Brain pericyte (primary cell): ENCODE measurements at regions not wholly inside any gene's neighbourhood (a gene's known extent, or its start where the extent isn't known, plus 50 kb on each side); places are given as distances from the start of the nearest gene placed in this dataset.
"Not testable (repeated sequence)": the region's sequence is repeated elsewhere in the genome, so short reads cannot be mapped to it uniquely, and the experiment has no call there.

ENCODE experiments used
- DNase-seq: peaks from one replicate; pipeline ENCODE4 v3.0.0-alpha.2; 2012; ENCODE audit warnings: low read depth, low spot score

DNA sequence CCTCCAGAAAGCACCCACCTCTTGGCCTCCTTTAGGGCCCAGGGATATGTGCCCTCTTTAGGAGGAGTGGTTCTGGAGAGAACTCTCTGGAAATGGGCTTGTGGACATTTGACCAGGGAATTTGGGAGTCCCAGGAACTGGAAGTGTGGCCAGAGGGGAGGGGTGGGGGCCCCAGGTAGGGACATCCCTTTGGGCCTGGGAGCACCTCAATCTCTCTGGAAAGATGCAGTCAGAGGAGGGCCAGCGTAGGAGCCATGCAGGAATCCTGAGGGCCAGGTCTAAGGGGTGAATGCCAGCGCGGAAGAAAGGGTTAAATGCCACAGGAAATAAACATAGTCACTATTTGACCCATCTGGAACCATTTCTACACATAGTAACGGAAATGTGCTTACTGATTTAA is 50.3 kb upstream of the ITGA11 start:
- no peak for DNase-seq

- no peak for DNase-seq
These were observed 51.2 kb upstream of the ITGA11 start for GRCh38 chr15:68483165-68483564.

- no peak for DNase-seq
These were observed 52.3 kb upstream of the ITGA11 start for GRCh38 chr15:68484220-68484619.

DNA sequence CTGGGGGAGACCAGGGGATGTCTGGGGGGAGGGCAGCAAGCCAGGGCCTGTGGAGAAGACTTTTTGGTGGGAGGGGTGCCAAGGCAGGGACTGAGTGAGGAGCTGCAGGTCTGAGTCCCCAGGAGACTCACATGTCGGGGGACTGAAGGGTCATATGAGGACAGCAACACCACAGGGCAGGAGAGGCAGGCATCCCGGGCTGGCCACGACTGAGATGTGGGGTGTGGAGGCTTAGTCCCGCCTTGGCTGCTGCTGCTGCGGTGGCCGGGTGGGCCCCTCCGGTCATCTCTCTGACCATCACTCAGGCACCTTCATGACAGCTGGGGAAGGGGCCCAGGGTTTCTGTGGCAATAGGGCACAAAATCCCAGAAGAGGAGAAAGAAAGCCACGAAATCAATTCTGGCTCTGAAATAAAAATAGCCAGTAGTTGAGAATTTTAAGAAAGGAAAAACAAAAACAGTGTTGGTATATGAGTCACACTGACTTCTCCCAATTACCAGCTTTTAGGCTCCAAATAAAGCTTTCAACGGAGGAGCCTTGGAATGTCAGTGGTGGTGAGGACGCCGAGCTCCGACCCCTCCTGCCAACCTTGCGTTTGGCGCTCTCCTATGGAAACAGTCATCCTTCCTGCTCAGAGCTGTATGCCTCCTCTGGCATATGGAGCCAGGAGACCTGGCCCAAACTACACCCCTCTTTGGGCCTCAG is 52.9 kb upstream of the ITGA11 start:
- DNase-seq: no peak

GRCh38 chr15:68485721-68486360 is 53.9 kb upstream of the ITGA11 start:
- DNase-seq: no peak

DNA sequence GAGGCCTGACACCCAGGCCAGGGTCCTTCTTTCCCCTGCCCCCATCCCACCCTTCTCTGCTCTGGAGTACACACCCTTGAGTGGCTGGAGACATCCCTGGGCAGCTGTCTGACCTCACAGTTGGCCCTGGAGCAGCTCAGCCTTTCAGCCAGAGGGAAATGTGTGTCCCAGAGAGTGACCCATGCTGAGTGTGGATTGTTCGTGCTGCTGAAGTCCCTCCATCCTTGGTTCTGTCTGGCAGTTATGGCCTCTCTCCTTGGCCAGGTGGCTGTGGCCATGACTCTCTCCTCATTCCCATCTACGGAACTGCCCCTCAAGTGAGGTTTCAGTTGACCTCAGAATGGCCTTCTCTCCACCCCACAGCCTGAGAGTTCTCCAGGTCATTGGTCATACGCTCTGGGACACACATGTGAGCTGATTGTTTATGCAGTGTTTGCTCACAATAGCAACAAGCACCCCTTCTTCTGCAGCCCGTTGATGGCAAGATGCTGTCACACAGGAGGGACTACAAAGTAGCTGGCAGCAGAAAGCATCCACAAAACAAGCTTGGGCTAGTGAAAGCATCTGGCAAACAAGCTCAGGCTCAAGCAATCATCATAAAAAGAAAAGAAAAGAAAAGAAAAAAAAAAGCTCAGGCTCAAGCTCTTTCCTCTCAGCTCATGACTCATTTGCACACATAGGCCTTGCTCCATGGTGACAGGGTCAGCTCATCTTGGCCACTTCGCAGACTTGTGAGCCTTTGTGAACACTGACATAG is 55.3 kb upstream of the ITGA11 start:
- no peak for DNase-seq

DNA sequence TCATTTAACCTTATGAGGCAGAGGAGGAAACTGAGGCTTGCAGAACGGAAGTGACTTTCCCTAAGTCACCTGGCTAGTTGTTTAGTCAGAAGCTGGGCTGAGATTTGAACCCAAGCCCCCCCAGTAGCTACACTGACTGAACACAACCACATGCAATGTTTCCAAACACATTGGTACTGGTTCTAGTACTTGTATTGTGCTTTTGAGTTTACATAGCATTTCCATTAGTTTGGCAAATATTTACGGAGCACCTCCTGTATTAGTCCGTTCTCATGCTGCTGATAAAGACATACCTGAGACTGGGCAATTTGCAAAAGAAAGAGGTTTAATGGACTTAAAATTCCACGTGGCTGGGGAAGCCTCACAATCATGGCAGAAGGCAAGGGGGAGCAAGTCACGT is 56.3 kb upstream of the ITGA11 start:
- DNase-seq: no peak

DNA sequence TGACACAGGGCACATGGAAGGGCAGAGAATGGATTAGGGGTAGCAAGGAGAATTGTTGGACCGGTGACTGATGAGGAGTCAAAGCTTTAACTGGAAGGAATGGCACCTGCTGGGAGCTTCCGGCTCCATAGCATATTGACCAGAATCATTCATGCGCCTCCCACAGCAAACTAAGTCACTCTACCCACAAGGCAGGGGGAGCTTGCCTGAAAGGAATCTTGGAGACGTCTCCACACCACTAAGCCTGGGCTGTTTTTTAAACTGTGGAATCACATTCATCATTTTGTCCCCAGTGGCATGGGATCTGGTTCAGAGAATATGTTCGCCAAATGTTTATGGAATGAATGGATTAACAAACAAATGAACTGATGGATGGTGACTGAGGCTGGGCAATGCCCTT is 57.0 kb upstream of the ITGA11 start:
- no peak for DNase-seq

DNA sequence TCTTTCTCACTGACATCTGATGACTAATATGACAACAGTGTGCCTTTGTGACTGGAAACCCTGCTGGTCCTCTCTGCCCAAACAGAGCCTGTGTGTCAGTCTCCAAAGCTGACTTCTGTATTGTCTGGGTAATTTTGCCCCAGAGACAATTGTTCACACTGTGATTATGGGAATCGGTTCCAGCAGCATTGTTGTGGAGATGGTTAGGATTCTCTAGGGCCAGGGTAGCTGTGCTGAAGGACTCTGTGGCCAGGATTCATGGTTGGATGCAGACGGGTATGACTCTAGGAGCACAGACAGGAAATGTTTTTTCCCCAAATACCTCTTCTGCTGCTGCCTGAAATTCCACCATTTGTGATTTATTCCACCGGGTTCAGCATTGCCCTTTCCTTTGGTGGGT is 57.5 kb upstream of the ITGA11 start:
- no peak for DNase-seq

- DNase-seq: no peak
These were observed 59.6 kb upstream of the ITGA11 start for GRCh38 chr15:68491415-68492106.

GRCh38 chr15:68492855-68493254 is 60.9 kb upstream of the ITGA11 start:
- DNase-seq: peak; percentile 82

DNA sequence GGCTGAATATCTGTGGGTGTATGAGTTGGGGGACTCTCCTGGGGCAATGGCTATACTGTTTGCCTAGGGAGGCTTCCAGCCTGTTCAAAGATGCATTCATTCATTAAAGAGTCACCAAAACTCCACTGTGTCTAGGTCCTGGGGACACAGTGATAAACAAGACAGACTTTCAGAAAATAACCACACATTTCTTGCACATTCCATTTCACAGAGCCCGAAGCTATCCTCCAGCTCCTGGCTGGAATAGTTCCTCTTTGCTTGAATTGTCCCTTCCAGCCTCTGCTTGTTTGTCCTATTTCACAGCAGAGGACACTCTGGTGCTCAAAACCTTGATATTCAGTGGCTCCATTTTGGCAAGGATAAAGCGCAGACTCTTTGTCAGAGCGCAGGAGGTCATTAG is 61.7 kb upstream of the ITGA11 start:
- DNase-seq: no peak

GRCh38 chr15:68494573-68495110 is 62.7 kb upstream of the ITGA11 start:
- DNase-seq: no peak

GRCh38 chr15:68495221-68495950 is 63.4 kb upstream of the ITGA11 start:
- no peak for DNase-seq

DNA sequence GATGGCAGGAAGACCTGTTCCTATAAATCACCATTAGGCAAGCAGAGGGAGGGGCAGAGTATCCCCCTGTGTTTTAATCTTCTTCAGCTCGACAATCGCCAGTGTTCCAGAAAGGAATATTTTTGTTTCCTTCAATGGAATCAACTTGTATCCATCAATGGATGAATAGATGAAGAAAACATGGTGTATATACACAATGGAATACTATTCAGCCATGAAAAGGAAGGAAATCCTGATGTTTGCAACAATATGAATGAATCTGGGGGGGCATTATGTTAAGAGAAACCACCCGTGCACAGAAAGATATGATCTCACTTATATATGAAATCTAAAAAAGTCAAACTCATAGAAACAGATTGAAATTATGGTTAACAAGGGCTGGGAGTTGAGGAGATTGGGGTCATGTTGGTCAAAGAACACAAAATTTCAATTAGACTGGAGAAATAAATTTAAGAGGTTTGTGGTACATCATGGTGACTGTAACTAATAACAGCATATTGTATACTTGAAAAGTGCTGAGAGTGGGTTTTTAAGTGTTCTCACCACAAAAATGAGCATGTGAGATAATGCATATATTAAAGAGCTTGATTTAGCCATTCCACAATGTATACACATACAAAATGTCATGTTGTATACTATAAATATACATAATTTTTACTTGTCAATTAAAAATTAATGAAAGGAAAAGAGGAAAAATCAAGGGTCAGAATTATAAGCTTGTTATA is 64.2 kb upstream of the ITGA11 start:
- no peak for DNase-seq

DNA sequence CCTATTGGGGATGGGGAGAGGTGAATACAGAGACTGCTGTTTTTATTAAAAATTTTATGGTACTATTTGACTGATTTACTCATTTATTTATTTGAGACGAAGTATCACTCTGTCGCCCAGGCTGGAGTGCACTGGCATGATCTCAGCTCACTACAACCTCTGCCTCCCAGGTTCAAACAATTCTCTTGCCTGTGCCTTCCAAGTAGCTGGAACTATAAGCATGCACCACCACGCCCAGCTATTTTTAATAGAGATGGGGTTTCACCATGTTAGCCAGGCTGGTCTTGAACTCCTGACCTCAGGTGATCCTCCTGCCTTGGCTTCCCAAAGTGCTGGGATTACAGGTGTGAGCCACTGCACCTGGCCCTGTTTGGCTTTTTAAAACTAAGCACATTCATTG is 64.8 kb upstream of the ITGA11 start:
- not testable (repeated sequence) for DNase-seq

DNA sequence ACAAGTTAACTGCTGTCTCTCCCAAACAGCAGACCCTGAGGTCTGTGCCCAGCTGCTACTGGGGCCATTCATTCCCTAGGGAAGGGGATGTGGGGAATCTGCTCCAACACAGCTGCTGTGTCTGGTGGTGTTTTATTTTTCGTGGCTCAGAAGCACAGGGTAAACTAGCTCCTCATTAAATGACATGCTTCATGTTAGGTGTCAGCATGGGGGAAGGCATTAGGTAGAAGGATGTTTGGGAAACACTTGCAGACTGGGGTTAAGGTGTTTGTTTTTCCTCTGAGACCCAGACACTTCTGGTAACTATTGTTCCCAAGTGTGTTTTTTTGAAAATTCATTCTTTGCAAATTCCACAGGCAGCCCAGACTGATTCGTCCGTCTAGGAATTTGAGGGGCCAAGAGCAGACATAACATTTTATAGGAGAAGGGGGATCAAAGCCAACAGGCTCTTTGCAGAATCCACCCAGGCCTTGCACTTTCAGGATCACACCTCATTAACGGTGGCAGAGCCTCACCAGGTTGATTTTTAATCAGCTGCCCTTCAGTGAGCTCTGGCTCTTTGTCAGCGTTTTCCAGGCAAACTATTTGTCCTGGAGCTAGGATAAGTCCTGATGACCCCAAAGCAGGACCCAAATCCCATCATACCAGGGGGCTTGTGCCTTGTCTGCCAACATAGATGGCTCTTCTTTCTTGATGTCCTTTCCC is 65.4 kb upstream of the ITGA11 start:
- DNase-seq: no peak

DNA sequence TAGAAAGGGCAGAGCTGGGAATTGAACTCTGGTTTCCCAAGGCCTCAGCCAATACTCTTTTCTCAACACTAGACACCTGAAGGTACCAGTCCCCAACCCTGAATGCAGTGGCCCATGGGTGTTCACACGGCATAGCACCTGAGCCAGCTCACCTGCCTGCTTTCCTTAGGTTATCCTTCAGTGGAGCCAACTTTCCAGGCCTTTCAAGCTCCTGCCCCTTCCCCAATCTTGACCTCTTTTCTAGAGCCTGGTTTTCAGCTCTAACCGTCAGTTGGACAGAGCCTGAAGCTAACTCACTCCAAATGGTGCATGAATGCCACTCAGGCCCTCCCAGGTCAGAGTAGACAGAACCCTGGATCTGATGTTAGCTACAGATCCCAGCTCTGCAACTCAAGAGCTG is 66.1 kb upstream of the ITGA11 start:
- no peak for DNase-seq

- DNase-seq: no peak
These were observed 67.8 kb upstream of the ITGA11 start for GRCh38 chr15:68499620-68500312.
